ENCODE measurements at regions not wholly inside any gene's neighbourhood (a gene's known extent, or its start where the extent isn't known, plus 50 kb on each side); places are given as distances from the start of the nearest gene placed in this dataset.

DNA sequence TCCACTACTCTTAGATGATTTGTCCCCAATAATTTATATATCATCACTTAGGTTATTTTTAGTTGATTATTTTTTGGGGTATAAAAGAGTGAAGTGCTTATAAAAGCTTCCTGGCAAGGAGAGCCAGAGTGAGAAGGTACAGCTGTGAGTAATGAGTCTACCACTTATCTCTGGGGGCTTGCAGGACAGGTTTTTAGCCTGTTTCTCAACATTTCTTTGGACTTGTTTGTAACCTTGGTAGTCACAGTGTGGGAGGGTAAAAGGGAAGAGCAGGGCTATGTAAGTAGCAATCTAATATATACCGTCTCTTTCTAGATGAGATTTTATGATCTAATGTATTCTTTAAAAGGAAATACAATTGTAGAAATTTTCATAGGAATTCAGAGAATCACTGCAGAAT lies 321.3 kb upstream of the GOLIM4 start:
- no peak overlapping the region for H3K4me3 ChIP-seq (ENCODE audit: control insufficient read depth, low read depth, low read length)
- TF ChIP-seq, protein P1, sequence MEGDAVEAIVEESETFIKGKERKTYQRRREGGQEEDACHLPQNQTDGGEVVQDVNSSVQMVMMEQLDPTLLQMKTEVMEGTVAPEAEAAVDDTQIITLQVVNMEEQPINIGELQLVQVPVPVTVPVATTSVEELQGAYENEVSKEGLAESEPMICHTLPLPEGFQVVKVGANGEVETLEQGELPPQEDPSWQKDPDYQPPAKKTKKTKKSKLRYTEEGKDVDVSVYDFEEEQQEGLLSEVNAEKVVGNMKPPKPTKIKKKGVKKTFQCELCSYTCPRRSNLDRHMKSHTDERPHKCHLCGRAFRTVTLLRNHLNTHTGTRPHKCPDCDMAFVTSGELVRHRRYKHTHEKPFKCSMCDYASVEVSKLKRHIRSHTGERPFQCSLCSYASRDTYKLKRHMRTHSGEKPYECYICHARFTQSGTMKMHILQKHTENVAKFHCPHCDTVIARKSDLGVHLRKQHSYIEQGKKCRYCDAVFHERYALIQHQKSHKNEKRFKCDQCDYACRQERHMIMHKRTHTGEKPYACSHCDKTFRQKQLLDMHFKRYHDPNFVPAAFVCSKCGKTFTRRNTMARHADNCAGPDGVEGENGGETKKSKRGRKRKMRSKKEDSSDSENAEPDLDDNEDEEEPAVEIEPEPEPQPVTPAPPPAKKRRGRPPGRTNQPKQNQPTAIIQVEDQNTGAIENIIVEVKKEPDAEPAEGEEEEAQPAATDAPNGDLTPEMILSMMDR (conservative IDR thresholded peaks at IDR 0.05; ENCODE audit: control insufficient read depth, insufficient read depth, low read depth, low read length), result no peak
- DNase-seq (ENCODE audit: low read depth), result no peak

DNA sequence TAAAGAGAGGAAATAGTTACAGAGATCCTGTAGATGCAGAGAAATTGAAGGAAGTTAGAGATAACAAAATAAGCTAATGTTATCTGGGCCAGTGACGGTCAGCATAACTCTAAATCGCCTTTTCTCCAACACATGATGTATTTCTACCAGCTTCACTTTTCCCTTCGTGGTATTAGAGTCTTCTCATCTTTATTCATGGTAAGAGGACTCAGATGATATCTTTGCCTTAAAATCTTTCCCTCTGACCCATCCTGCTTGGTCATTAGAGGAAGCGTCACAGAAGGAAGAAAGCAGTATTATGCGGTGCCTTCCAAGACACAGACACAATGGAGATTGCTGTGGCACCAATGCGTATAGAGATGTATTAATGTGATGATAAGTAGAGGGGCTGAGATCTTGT lies 320.7 kb upstream of the GOLIM4 start:
- TF ChIP-seq, protein P1 (conservative IDR thresholded peaks at IDR 0.05; ENCODE audit: control insufficient read depth, insufficient read depth, low read depth, low read length), result no peak
- DNase-seq (ENCODE audit: low read depth), result no peak
- H3K4me3 ChIP-seq (ENCODE audit: control insufficient read depth, low read depth, low read length), result no peak overlapping the region

DNA sequence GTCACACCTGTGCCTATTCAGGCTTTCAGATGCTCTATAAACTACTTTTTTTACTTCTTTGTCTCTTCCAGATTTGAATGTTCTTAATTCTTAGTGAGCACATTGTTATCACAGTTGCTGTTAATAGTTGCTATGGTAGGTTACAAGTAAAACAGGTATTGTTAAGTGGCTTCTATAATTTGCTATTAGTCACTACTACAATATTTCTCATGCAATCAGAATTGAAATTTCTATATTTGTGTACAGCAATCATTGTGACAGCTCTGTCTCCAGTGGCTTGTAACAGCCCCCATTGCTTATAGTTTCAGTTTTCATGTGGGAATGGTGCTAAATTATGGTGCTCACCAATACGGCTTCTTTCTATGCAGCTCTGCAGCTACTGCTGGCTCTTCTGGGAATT lies 318.4 kb upstream of the GOLIM4 start:
- no peak for DNase-seq (ENCODE audit: low read depth)
- TF ChIP-seq, protein P1 (conservative IDR thresholded peaks at IDR 0.05; ENCODE audit: control insufficient read depth, insufficient read depth, low read depth, low read length), result no peak
- no peak overlapping the region for H3K4me3 ChIP-seq (ENCODE audit: control insufficient read depth, low read depth, low read length)

DNA sequence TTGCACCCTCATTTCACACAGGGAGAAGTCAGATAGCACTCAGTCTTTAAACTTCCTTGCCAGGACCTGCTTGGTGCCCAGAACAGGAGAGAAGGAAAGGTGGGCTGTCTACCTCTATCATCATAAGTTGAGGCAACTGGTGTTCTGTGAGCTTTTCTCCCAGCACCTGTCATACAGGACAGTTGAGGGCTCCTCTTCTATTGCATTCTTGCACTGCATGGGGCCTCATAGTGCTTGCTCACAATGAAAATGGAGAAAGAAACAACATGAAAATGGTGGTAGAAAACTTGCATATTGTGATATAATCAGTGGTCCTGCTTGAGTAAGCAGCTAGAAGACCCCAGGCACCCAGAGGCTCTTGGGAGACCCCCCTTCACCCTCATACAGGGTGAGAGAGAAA lies 311.7 kb upstream of the GOLIM4 start:
- DNase-seq (ENCODE audit: low read depth), result no peak
- H3K4me3 ChIP-seq (ENCODE audit: control insufficient read depth, low read depth, low read length), result no peak overlapping the region
- TF ChIP-seq, protein P1 (conservative IDR thresholded peaks at IDR 0.05; ENCODE audit: control insufficient read depth, insufficient read depth, low read depth, low read length), result no peak

DNA sequence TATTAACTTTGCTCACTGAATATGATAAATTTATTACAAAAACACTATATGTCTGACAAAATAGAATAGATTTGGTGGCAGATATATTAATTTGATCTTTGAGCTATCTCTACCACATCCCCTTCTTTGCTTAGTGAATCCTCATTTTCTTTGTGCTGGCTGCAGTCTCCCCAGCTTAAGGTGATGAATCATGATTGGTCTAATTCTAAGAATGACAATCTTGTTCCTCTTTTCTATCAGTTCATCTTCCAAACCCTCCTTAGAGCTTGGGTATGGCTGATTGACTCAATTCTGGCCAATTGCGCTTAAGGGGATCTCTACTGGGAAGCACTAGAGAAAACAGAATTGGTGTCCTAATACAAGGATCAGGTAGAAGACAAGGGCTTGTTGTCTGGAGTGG lies 309.6 kb upstream of the GOLIM4 start:
- H3K4me3 ChIP-seq (ENCODE audit: control insufficient read depth, low read depth, low read length), result no peak overlapping the region
- TF ChIP-seq, protein P1 (conservative IDR thresholded peaks at IDR 0.05; ENCODE audit: control insufficient read depth, insufficient read depth, low read depth, low read length), result no peak
- DNase-seq (ENCODE audit: low read depth), result no peak

DNA sequence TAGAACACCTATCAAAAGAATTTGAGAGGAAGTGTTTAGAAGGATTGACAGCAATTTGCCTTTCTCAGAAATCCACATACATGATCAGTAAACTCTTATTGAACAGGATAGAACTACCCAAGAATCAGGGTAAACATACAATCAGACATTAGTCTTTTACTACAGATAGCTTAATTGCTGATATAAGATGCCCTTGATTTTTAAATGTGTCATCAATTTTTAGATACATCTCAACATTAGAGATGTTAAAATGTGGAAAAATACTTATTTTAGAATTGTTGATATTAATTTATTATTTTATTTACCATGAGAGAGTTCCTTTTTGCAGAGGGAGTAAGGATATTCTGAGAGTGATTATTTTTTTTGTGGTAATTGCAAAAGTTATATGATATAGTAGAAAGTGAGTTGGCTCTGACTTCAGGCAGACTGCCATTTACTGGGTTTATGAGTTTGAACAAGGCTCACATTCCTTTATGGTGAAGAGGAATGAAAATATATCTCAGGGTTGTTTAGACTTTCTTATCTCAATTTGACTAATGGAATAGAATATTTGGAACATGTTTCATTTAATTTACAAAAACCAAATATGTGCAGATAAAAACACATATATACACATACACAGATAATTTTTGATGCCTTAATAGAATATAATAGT lies 302.8 kb upstream of the GOLIM4 start:
- H3K4me3 ChIP-seq (ENCODE audit: control insufficient read depth, low read depth, low read length), result no peak overlapping the region
- DNase-seq (ENCODE audit: low read depth), result no peak
- TF ChIP-seq, protein P1 (conservative IDR thresholded peaks at IDR 0.05; ENCODE audit: control insufficient read depth, insufficient read depth, low read depth, low read length), result no peak

DNA sequence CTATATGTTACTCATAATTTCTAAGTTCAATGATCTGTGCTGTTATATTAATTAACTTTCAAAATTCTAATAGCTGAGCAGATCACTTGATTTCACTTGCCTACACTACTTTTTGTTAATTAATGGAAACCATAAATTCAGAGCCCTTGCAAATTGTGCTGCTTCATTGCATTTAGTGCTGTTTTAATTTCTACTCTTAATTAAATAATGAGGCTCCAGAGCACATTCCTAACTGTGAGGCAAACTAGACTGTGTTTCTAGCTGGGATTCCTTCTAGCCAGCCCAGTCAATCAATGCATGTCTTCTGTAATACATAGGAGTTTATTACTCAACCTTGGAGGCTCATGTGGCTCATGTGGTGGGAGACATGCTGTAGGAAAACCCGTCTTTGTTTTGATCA lies 301.1 kb upstream of the GOLIM4 start:
- DNase-seq (ENCODE audit: low read depth), result no peak
- no peak overlapping the region for H3K4me3 ChIP-seq (ENCODE audit: control insufficient read depth, low read depth, low read length)
- TF ChIP-seq, protein P1 (conservative IDR thresholded peaks at IDR 0.05; ENCODE audit: control insufficient read depth, insufficient read depth, low read depth, low read length), result no peak

All from fibroblast of mammary gland (primary cell).